Endothelial cell of umbilical vein (primary cell): ENCODE measurements at regions not wholly inside any gene's neighbourhood (a gene's known extent, or its start where the extent isn't known, plus 50 kb on each side); places are given as distances from the start of the nearest gene placed in this dataset.

Experiments used
- BruUV-seq: library from RNA; stranded (reverse); fragments of 400-500 nt; replicated peaks from 2 replicates; lab custom pipeline; 2021; lab: Mats Ljungman, UMichigan
- CTCF ChIA-PET: fragments of 300-600, 350-600 bp; sonication (Branson Sonifier 250); formaldehyde crosslinking; loops from one replicate; lab custom pipeline; 2021; ENCODE audit warnings: antibody characterized with exemption, inconsistent platforms; lab: Charles Lee
- POLR2A ChIA-PET: fragments of 300-600, 350-600 bp; sonication (Branson Sonifier 250); formaldehyde crosslinking; loops from one replicate; lab custom pipeline; 2021; ENCODE audit warnings: antibody characterized with exemption, inconsistent platforms; lab: Charles Lee
- DNase-seq: peaks from one replicate; pipeline ENCODE4 v3.0.0-alpha.2; 2011; ENCODE audit warnings: low read depth, low spot score
- FAIRE-seq: peaks from 2 replicates; lab custom pipeline; 2011; peaks lifted over from hg19 to GRCh38; lab: Jason Lieb, UNC
- H2AFZ ChIP-seq: 2 replicates; pipeline ENCODE4 v1.6.0; 2012; ENCODE audit warnings: low read depth, low read length, control low read depth, inconsistent platforms
- H3K27ac ChIP-seq: 2 replicates; pipeline ENCODE4 v1.5.1; 2011; ENCODE audit warnings: low read depth, mild to moderate bottlenecking, control low read depth, low read length, moderate library complexity; ENCODE audit not compliant: insufficient read depth
- H3K27me3 ChIP-seq, 2 experiments: 2 replicates each; pipeline versions ENCODE4 v1.6.0 to v1.6.1; 2011; ENCODE audit warnings: low read length in 2 of 2, mixed read lengths in 1 of 2; ENCODE audit not compliant: control insufficient read depth in 2 of 2, insufficient read depth in 2 of 2
- H3K36me3 ChIP-seq, 2 experiments: 2 replicates in 1 of 2; 3 replicates in 1 of 2; pipeline ENCODE4 v1.5.1; 2011; ENCODE audit warnings: low read length in 2 of 2, mild to moderate bottlenecking in 1 of 2, moderate library complexity in 1 of 2; ENCODE audit not compliant: control insufficient read depth in 2 of 2, insufficient read depth in 2 of 2; ENCODE audit errors: extremely low read depth in 1 of 2
- H3K4me1 ChIP-seq: 3 replicates; pipeline ENCODE4 v1.5.1; 2011; ENCODE audit warnings: mild to moderate bottlenecking, low read length; ENCODE audit not compliant: control insufficient read depth, insufficient read depth; ENCODE audit errors: extremely low read depth
- H3K4me2 ChIP-seq: 2 replicates; pipeline ENCODE4 v1.6.1; 2011; ENCODE audit warnings: low read length, control low read depth, mixed read lengths; ENCODE audit not compliant: insufficient read depth
- H3K4me3 ChIP-seq, 3 experiments: fragments of 200-600 bp in 1 of 3; sonication (generic), shearing (Covaris generic) in 1 of 3; replicated peaks in 1 of 3; 2 replicates each; pipeline ENCODE4 v1.5.1; 2011 to 2016; ENCODE audit warnings: control low read depth in 3 of 3, low read length in 3 of 3, mild to moderate bottlenecking in 2 of 3, inconsistent platforms in 1 of 3, low read depth in 1 of 3, moderate library complexity in 1 of 3; ENCODE audit not compliant: insufficient read depth in 1 of 3
- H3K79me2 ChIP-seq: 2 replicates; pipeline ENCODE4 v1.6.0; 2012; ENCODE audit warnings: low read length, inconsistent platforms; ENCODE audit not compliant: control insufficient read depth, insufficient read depth
- H3K9ac ChIP-seq: replicated peaks from 2 replicates; pipeline ENCODE3; 2011; ENCODE audit warnings: low read length, control low read depth; ENCODE audit not compliant: insufficient read depth; ENCODE audit errors: extremely low read depth
- H3K9me1 ChIP-seq: replicated peaks from 3 replicates; pipeline ENCODE4 v1.6.0; 2011; ENCODE audit warnings: mild to moderate bottlenecking, low read length; ENCODE audit not compliant: control insufficient read depth, insufficient read depth; ENCODE audit errors: extremely low read depth
- H3K9me3 ChIP-seq: replicated peaks from 2 replicates; pipeline ENCODE4 v1.5.1; 2012; ENCODE audit warnings: low read length, inconsistent platforms; ENCODE audit not compliant: control insufficient read depth, insufficient read depth
- H4K20me1 ChIP-seq: replicated peaks from 2 replicates; pipeline ENCODE3; 2011; ENCODE audit warnings: mild to moderate bottlenecking, low read length; ENCODE audit not compliant: control insufficient read depth, insufficient read depth; ENCODE audit errors: extremely low read depth
- CTCF ChIP-seq, 2 donors: IDR thresholded peaks; 1 replicate in 1 of 2; 2 replicates in 1 of 2; pipeline ENCODE4 v1.5.1; 2011; ENCODE audit warnings: low read length in 2 of 2, mild to moderate bottlenecking in 2 of 2, moderate library complexity in 2 of 2, control low read depth in 1 of 2, inconsistent platforms in 1 of 2, low read depth in 1 of 2; ENCODE audit not compliant: insufficient read depth in 1 of 2; ENCODE audit errors: extremely low read depth in 1 of 2
- EZH2 ChIP-seq: IDR thresholded peaks from 2 replicates; pipeline ENCODE4 v1.6.1; 2012; ENCODE audit warnings: borderline replicate concordance, low read depth, mild to moderate bottlenecking, moderate library complexity, low read length, inconsistent platforms; ENCODE audit not compliant: severe bottlenecking
- FOS ChIP-seq: IDR thresholded peaks from 2 replicates; pipeline ENCODE4 v1.6.1; 2011; ENCODE audit warnings: mild to moderate bottlenecking, low read length, moderate library complexity, borderline replicate concordance; ENCODE audit not compliant: insufficient read depth
- GATA2 ChIP-seq: IDR thresholded peaks from 2 replicates; pipeline ENCODE4 v1.7.0; 2011; ENCODE audit warnings: low read depth, mild to moderate bottlenecking, moderate library complexity, mixed read lengths, low read length; ENCODE audit not compliant: insufficient read length, insufficient read depth
- JUN ChIP-seq: IDR thresholded peaks from 2 replicates; pipeline ENCODE4 v1.6.1; 2011; ENCODE audit warnings: borderline replicate concordance, low read depth; ENCODE audit not compliant: insufficient read length, insufficient read depth
- MAX ChIP-seq: IDR thresholded peaks from 2 replicates; pipeline ENCODE4 v1.6.1; 2011; ENCODE audit not compliant: insufficient read depth, insufficient read length
- MYC ChIP-seq: IDR thresholded peaks from one replicate; pipeline ENCODE4 v1.6.1; 2011; ENCODE audit warnings: mild to moderate bottlenecking, low read depth, low read length
- POLR2A ChIP-seq: IDR thresholded peaks from 2 replicates; pipeline ENCODE4 v1.6.1; 2012; ENCODE audit warnings: low read depth, mild to moderate bottlenecking, control low read depth, low read length
- POLR2AphosphoS5 ChIP-seq: IDR thresholded peaks from 2 replicates; pipeline ENCODE4 v1.6.1; 2012; ENCODE audit warnings: low read depth, mild to moderate bottlenecking, control low read depth, low read length, moderate library complexity; ENCODE audit not compliant: insufficient read depth
- dilution Hi-C: fragments of 300-500 bp; cut with MboI; formaldehyde crosslinking; loops from one replicate; pipeline ENCODE4 v1.15.0; 2019; ENCODE audit warnings: low sequenced_read_pairs; ENCODE audit not compliant: extremely low pct_ligation_motif_present
- intact Hi-C: fragments of 100-400 bp; cut with micrococcal nuclease; formaldehyde crosslinking; loops from one replicate; pipeline ENCODE4 v1.10.0; 2022

- no peak for DNase-seq
- Histone ChIP-seq H3K4me3 (no peak overlapping the region), H3K36me3 (no peaks in the 10 kb centered on the region), H3K27me3 (peaks cover 0 to 8% of the 10 kb centered on the region in 2 experiments), H3K9me3 (no peaks in the 10 kb centered on the region), H3K9ac (no peak overlapping the region), H3K4me2 (no peak overlapping the region), H4K20me1 (no peaks in the 10 kb centered on the region), H2AFZ (no peak overlapping the region), H3K79me2 (no peaks in the 10 kb centered on the region), H3K27ac (no peak overlapping the region), H3K9me1 (no peaks in the 10 kb centered on the region), H3K4me1 (no peaks in the 10 kb centered on the region)
- ChIA-PET CTCF (no interaction called here), POLR2A (no interaction called here)
- intact Hi-C loops (no loop called here), dilution Hi-C loops (no loop called here)
- BruUV-seq: no TSS peak
- no peak for TF ChIP-seq FOS
- TF ChIP-seq MYC: no peak
- no peak for TF ChIP-seq MAX
- TF ChIP-seq GATA2: no peak
- TF ChIP-seq JUN: no peak
- no peak for TF ChIP-seq CTCF (IDR thresholded peaks at IDR 0.05; ENCODE audit: extremely low read depth in 1 of 2, insufficient read depth in 1 of 2, low read depth in 1 of 2, low read length in 2 of 2)
- TF ChIP-seq EZH2: no peak
- TF ChIP-seq POLR2AphosphoS5: no peak
- TF ChIP-seq POLR2A: no peak
- no peak for FAIRE-seq
These were observed 479.1 kb upstream of the ZMIZ1 start for GRCh38 chr10:78589687-78590086.
